ENCODE measurements at regions not wholly inside any gene's neighbourhood (a gene's known extent, or its start where the extent isn't known, plus 50 kb on each side); places are given as distances from the start of the nearest gene placed in this dataset.
A peak's percentile ranks its signal among the peaks of the same experiment; 100 is the strongest.

GRCh38 chr5:135689506-135689905, 110.7 kb upstream of the CXCL14 start:
- no peaks in the 10 kb centered on the region for H3K36me3 ChIP-seq (ENCODE audit: control insufficient read depth, insufficient read depth, low read length)
- DNase-seq (ENCODE audit: low read depth) (peak; percentile 45), FAIRE-seq (no peak)
- no peaks in the 10 kb centered on the region for H3K27me3 ChIP-seq (ENCODE audit: control insufficient read depth, insufficient read depth, low read length)
- TF ChIP-seq CTCF (IDR thresholded peaks at IDR 0.05; ENCODE audit: insufficient read depth, low read length, severe bottlenecking) = no peak
- no peak overlapping the region for H3K4me3 ChIP-seq (ENCODE audit: low read depth, low read length)

GRCh38 chr5:135688385-135688784, 109.6 kb upstream of the CXCL14 start:
- FAIRE-seq (no peak), DNase-seq (ENCODE audit: low read depth) (no peak)
- no peak overlapping the region for H3K4me3 ChIP-seq (ENCODE audit: low read depth, low read length)
- no peak for TF ChIP-seq CTCF (IDR thresholded peaks at IDR 0.05; ENCODE audit: insufficient read depth, low read length, severe bottlenecking)
- H3K36me3 ChIP-seq (ENCODE audit: control insufficient read depth, insufficient read depth, low read length) = no peaks in the 10 kb centered on the region
- no peaks in the 10 kb centered on the region for H3K27me3 ChIP-seq (ENCODE audit: control insufficient read depth, insufficient read depth, low read length)

- Histone ChIP-seq H3K27me3 (ENCODE audit: control insufficient read depth, insufficient read depth, low read length) (no peaks in the 10 kb centered on the region), H3K36me3 (ENCODE audit: control insufficient read depth, insufficient read depth, low read length) (no peaks in the 10 kb centered on the region), H3K4me3 (ENCODE audit: low read depth, low read length) (no peak overlapping the region)
- no peak for FAIRE-seq
- no peak for TF ChIP-seq CTCF (IDR thresholded peaks at IDR 0.05; ENCODE audit: insufficient read depth, low read length, severe bottlenecking)
- DNase-seq (ENCODE audit: low read depth) = no peak
These were observed 104.4 kb upstream of the CXCL14 start for GRCh38 chr5:135683189-135683588.

- Histone ChIP-seq H3K4me3 (ENCODE audit: low read depth, low read length) (no peak overlapping the region), H3K27me3 (ENCODE audit: control insufficient read depth, insufficient read depth, low read length) (no peaks in the 10 kb centered on the region), H3K36me3 (ENCODE audit: control insufficient read depth, insufficient read depth, low read length) (no peaks in the 10 kb centered on the region)
- FAIRE-seq (no peak), DNase-seq (ENCODE audit: low read depth) (no peak)
- no peak for TF ChIP-seq CTCF (IDR thresholded peaks at IDR 0.05; ENCODE audit: insufficient read depth, low read length, severe bottlenecking)
These were observed 101.9 kb upstream of the CXCL14 start for GRCh38 chr5:135680713-135681112.

- TF ChIP-seq CTCF (IDR thresholded peaks at IDR 0.05; ENCODE audit: insufficient read depth, low read length, severe bottlenecking) = no peak
- no peak overlapping the region for H3K4me3 ChIP-seq (ENCODE audit: low read depth, low read length)
- DNase-seq (ENCODE audit: low read depth) = peak; percentile 78
- H3K27me3 ChIP-seq (ENCODE audit: control insufficient read depth, insufficient read depth, low read length) = no peaks in the 10 kb centered on the region
- peak; percentile 96 for FAIRE-seq
- H3K36me3 ChIP-seq (ENCODE audit: control insufficient read depth, insufficient read depth, low read length) = no peaks in the 10 kb centered on the region
These were observed 100.0 kb upstream of the CXCL14 start for GRCh38 chr5:135678640-135679268.

- H3K4me3 ChIP-seq (ENCODE audit: low read depth, low read length) = no peak overlapping the region
- FAIRE-seq (no peak), DNase-seq (ENCODE audit: low read depth) (no peak)
- H3K36me3 ChIP-seq (ENCODE audit: control insufficient read depth, insufficient read depth, low read length) = no peaks in the 10 kb centered on the region
- no peak for TF ChIP-seq CTCF (IDR thresholded peaks at IDR 0.05; ENCODE audit: insufficient read depth, low read length, severe bottlenecking)
- H3K27me3 ChIP-seq (ENCODE audit: control insufficient read depth, insufficient read depth, low read length) = no peaks in the 10 kb centered on the region
These were observed 93.2 kb upstream of the CXCL14 start for GRCh38 chr5:135671966-135672365.

Data from bronchial epithelial cell (primary cell).